GM12865 (cell line): ENCODE measurements at regions not wholly inside any gene's neighbourhood (a gene's known extent, or its start where the extent isn't known, plus 50 kb on each side); places are given as distances from the start of the nearest gene placed in this dataset.
A peak's percentile ranks its signal among the peaks of the same experiment; 100 is the strongest.

Experiments
- DNase-seq: peaks from one replicate; pipeline ENCODE4 v3.0.0; 2010; ENCODE audit warnings: low read depth
- H3K4me3 ChIP-seq: 2 replicates; pipeline ENCODE4 v1.5.1; 2011; ENCODE audit warnings: mild to moderate bottlenecking, low read depth, low read length, control low read depth
- TF ChIP-seq, protein P1 (sequence below): IDR thresholded peaks from 2 replicates; pipeline ENCODE4 v1.5.1; 2011; ENCODE audit warnings: low read length, control low read depth, low read depth, inconsistent platforms; ENCODE audit not compliant: insufficient read depth; ENCODE audit errors: missing control alignments

DNA sequence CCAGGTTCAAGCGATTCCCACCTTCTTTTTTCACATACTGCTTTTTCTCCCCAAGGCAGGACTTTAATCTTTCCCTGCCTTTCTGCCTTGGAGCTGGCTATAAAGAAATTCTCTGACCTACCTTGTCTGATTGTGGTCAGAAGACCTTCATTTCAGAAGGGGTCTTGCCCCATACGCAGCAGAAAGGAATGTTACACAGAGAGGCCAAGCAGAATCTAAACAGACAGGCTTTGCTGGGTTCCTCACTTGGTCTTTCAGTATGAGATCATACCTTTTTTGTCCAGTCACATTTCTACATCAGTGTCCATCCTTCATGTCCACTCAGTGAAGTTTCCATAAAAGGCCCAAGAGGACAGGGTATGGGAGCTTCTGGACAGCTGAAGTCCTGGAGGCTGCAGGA is 108.3 kb upstream of the RBPJ start:
- H3K4me3 ChIP-seq: no peak overlapping the region
- no peak for DNase-seq
- TF ChIP-seq, protein P1, sequence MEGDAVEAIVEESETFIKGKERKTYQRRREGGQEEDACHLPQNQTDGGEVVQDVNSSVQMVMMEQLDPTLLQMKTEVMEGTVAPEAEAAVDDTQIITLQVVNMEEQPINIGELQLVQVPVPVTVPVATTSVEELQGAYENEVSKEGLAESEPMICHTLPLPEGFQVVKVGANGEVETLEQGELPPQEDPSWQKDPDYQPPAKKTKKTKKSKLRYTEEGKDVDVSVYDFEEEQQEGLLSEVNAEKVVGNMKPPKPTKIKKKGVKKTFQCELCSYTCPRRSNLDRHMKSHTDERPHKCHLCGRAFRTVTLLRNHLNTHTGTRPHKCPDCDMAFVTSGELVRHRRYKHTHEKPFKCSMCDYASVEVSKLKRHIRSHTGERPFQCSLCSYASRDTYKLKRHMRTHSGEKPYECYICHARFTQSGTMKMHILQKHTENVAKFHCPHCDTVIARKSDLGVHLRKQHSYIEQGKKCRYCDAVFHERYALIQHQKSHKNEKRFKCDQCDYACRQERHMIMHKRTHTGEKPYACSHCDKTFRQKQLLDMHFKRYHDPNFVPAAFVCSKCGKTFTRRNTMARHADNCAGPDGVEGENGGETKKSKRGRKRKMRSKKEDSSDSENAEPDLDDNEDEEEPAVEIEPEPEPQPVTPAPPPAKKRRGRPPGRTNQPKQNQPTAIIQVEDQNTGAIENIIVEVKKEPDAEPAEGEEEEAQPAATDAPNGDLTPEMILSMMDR: no peak

DNA sequence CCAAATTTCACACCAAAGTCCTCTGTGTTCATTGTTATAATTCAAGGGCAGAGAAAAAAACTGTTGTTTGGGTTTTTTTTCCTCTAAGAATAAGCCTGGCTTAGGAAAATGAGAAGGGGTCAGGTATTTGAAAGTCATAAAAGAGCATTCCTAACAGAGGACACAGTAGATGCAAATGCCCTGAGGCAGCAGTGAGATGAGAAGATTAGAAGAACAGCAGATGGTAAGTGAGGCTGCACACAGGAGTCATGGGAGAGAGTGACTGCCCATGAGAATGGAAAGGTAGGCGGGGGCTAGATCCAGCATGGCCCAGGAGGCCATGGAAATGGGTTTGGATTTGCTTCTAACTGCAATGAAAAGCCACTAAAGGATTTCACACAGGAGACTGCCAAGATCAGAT is 107.5 kb upstream of the RBPJ start:
- TF ChIP-seq, protein P1: no peak
- DNase-seq: no peak
- H3K4me3 ChIP-seq: no peak overlapping the region

DNA sequence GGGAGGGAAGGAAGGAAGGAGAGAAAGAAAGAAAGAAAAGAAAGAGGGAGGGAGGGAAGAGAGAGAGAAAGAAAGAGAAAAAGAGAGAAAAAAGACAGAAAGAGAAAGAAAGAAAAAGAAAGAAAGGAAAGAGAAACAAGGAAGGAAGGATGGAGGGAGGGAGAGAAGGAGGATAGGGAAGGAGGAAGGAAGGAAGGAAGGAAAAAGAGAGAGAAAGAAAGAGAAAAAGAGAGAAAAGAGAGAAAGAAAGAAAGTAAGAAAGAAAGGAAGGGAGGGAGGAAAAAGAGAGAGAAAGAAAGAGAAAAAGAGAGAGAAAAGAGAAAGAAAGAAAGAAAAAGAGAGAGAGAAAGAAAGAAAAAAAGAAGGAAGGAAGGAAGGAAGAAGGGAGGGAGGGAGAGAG is 105.8 kb upstream of the RBPJ start:
- no peak for DNase-seq
- H3K4me3 ChIP-seq: no peak overlapping the region
- TF ChIP-seq, protein P1: no peak

DNA sequence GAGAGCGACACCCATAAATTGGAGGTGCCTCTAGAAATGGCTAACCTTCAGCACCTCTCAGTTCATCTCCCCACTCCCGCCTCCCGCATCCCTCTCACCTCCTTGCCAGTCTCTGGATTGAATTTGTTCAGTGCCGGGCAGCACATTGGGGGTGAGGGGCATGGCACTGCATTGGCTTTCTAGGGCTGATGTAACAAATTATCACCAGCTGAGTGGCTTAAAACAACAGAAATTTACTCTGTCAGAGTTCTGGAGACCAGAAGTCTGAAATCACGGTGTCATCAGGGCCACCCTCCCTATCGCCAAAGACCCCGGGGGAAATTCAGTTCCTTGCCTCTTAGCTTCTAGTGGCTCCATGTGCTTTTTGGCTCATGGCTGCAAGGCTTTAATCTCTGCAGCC is 105.1 kb upstream of the RBPJ start:
- H3K4me3 ChIP-seq: no peak overlapping the region
- TF ChIP-seq, protein P1: no peak
- DNase-seq: no peak

DNA sequence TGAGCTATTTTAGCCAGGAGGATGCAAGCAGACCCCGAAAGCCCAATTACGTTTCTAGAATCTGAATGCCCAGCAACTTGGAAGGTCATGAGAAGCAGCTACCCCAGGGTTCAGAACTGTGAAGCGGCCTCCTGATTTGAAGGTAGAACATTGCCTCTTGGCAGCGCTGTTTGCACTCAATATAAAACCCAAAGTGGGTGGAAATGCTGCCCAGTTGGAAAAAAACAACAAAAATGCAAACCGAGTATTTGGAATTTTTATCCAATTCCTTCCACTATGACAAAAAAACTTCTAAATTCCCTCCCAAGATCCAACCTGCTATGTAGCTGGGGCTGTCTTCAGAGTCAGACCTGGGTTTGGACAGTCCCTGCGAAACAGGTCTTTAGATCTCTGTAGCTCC is 103.3 kb upstream of the RBPJ start:
- no peak for DNase-seq
- TF ChIP-seq, protein P1: no peak

DNA sequence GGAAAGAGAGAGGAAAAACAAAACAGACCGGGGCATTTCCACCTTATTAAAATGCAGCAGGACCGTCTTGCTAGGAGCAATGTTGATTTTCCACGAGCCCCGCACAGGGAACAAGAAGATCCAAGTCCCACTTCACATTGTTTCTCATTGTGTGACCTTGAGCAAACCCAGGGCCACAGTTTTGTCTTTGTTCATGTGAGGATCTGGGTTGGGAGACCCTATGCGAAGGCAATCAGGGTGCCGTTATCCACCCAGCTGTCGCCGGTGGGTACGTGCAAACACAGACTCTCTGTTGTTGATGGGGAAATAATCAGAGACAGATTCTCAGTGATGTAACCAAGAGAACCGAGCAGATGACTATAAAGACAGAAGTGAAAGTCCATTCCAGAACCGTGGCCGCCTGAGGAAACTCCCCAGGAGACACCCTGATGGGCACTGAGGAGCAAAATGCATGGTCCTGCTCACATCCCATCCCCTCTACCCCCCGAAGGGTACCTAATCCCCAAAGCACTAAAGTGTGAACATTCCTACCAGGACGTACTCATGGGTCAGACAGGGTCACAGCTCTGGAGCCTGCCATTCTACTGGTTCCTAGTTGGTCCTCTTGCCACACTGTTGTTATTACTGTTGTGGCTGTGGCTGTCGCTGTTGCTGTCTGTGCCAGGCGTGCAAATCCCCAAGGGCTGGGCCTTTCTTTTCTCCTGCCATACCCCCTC is 102.7 kb upstream of the RBPJ start:
- peak; percentile 48 for DNase-seq
- TF ChIP-seq, protein P1: no peak
- H3K4me3 ChIP-seq: no peak overlapping the region

More for the DNA sequence above, 103.3 kb upstream of the RBPJ start:
- no peak overlapping the region for H3K4me3 ChIP-seq
